ENCODE measurements at regions not wholly inside any gene's neighbourhood (a gene's known extent, or its start where the extent isn't known, plus 50 kb on each side); places are given as distances from the start of the nearest gene placed in this dataset.

DNA sequence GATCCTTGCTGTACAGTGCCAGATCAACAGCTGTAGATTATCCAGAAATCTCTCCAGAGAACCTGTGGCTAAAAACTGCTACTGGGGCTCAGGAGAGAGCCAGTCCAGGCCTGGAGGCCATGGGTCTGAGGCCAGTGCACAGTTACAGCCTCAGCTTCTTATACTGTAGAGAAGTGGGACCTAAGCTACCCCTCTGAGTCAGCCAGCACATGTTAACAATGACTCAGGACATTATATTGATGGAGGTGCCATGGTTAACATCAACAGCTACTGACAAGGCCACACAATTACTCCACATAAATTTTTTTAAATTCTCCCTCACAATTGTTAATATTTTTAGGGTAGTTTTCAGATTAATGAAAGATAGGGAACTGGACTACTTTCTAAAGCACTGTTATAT lies 138.5 kb downstream of the RBM26 start:
- H3K9me2 ChIP-seq (ENCODE audit: insufficient read depth, low read length): no peaks in the 10 kb centered on the region

DNA sequence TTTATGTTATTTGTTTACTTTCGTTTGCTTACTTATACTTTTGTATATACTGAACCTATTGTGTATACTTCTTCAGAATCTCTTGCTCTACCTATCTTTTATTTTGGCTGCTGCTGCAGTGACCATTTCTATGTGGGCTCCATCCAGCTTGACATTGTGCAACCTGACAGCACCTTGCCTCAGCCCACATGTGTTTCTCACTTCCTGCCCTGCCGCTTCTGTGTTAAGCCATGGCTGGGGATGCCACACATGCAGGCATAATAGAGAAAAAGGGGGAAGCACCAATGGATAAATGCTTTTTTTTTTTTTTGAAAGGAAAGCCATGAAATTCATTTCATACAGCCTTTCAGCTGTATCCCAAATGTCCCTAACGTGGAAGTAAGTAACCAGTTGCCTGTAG lies 147.6 kb downstream of the RBM26 start:
- intact Hi-C loops (cut with micrococcal nuclease; ENCODE audit: unreplicated experiment): no loop called here
- no peak for DNase-seq (ENCODE audit: low spot score)
- H4K20me1 ChIP-seq (ENCODE audit: insufficient read depth, low read length): no peaks in the 10 kb centered on the region
- H2AFZ ChIP-seq (ENCODE audit: low read length): no peak overlapping the region
- no peak overlapping the region for H3K4me3 ChIP-seq (ENCODE audit: low read depth, low read length, poor library complexity, severe bottlenecking)
- no peaks in the 10 kb centered on the region for H3K4me1 ChIP-seq (ENCODE audit: insufficient read depth, low read length, poor library complexity, severe bottlenecking)
- H3K9me3 ChIP-seq (ENCODE audit: low read length): no peaks in the 10 kb centered on the region
- H3K9me2 ChIP-seq (ENCODE audit: insufficient read depth, low read length): no peaks in the 10 kb centered on the region
- no peak overlapping the region for H3K4me2 ChIP-seq (ENCODE audit: low read length)
- no peak for TF ChIP-seq EZH2phosphoT487 (IDR thresholded peaks at IDR 0.05; ENCODE audit: borderline replicate concordance, low read depth, low read length)
- TF ChIP-seq, protein P1, sequence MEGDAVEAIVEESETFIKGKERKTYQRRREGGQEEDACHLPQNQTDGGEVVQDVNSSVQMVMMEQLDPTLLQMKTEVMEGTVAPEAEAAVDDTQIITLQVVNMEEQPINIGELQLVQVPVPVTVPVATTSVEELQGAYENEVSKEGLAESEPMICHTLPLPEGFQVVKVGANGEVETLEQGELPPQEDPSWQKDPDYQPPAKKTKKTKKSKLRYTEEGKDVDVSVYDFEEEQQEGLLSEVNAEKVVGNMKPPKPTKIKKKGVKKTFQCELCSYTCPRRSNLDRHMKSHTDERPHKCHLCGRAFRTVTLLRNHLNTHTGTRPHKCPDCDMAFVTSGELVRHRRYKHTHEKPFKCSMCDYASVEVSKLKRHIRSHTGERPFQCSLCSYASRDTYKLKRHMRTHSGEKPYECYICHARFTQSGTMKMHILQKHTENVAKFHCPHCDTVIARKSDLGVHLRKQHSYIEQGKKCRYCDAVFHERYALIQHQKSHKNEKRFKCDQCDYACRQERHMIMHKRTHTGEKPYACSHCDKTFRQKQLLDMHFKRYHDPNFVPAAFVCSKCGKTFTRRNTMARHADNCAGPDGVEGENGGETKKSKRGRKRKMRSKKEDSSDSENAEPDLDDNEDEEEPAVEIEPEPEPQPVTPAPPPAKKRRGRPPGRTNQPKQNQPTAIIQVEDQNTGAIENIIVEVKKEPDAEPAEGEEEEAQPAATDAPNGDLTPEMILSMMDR (conservative IDR thresholded peaks at IDR 0.05; ENCODE audit: low read length): no peak
- H3K27ac ChIP-seq (ENCODE audit: low read depth, low read length, poor library complexity, severe bottlenecking): no peak overlapping the region
- ChIA-PET POLR2A (interaction anchor here (0.5 kb wide), 1 partner anchor 9 kb away, joined by 3 read pairs; no protein-coding TSS in a partner anchor), CTCF (ENCODE audit: unreplicated experiment) (no interaction called here)
- no peaks in the 10 kb centered on the region for H3K79me2 ChIP-seq (ENCODE audit: insufficient read depth, low read depth, low read length)
- BruUV-seq (replicated peaks): no TSS peak
- no peaks in the 10 kb centered on the region for H3K36me3 ChIP-seq (ENCODE audit: insufficient read depth, low read length)

More for the DNA sequence above, 138.5 kb downstream of the RBM26 start:
- Histone ChIP-seq H3K27ac (ENCODE audit: low read depth, low read length, poor library complexity, severe bottlenecking) (no peak overlapping the region), H3K4me1 (ENCODE audit: insufficient read depth, low read length, poor library complexity, severe bottlenecking) (no peaks in the 10 kb centered on the region), H3K36me3 (ENCODE audit: insufficient read depth, low read length) (no peaks in the 10 kb centered on the region), H3K4me3 (ENCODE audit: low read depth, low read length, poor library complexity, severe bottlenecking) (no peak overlapping the region), H3K79me2 (ENCODE audit: insufficient read depth, low read depth, low read length) (no peaks in the 10 kb centered on the region), H4K20me1 (ENCODE audit: insufficient read depth, low read length) (no peaks in the 10 kb centered on the region), H2AFZ (ENCODE audit: low read length) (no peak overlapping the region), H3K4me2 (ENCODE audit: low read length) (no peak overlapping the region), H3K9me3 (ENCODE audit: low read length) (no peaks in the 10 kb centered on the region)
- TF ChIP-seq EZH2phosphoT487 (IDR thresholded peaks at IDR 0.05; ENCODE audit: borderline replicate concordance, low read depth, low read length): no peak
- TF ChIP-seq, protein P1 (conservative IDR thresholded peaks at IDR 0.05; ENCODE audit: low read length): no peak
- CTCF ChIA-PET (ENCODE audit: unreplicated experiment): no interaction called here
- no peak for DNase-seq (ENCODE audit: low spot score)
- POLR2A ChIA-PET: no interaction called here
- intact Hi-C loops (cut with micrococcal nuclease; ENCODE audit: unreplicated experiment): no loop called here
- BruUV-seq (replicated peaks): no TSS peak

DNA sequence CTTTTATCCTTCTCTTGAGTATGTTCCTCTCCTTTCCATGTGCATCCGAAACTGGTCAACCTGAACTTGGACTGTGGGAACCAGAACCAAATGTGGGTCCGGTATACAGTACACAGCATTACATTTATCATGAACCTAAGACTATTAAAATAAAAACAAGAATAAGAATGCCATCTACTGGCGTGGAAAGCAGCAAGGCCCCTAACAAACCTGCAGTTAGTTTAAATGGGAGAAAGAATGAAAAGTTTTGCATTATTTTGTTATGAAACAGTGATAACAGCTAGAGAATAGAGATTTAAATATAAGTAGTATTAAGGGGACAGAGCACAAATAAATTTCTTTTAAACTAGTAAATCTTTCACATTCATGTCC lies 159.5 kb downstream of the RBM26 start:
- no peaks in the 10 kb centered on the region for H3K9me3 ChIP-seq (ENCODE audit: low read length)
- TF ChIP-seq, protein P1 (conservative IDR thresholded peaks at IDR 0.05; ENCODE audit: low read length): peak; percentile 81
- TF ChIP-seq EZH2phosphoT487 (IDR thresholded peaks at IDR 0.05; ENCODE audit: borderline replicate concordance, low read depth, low read length): no peak
- no peaks in the 10 kb centered on the region for H3K9me2 ChIP-seq (ENCODE audit: insufficient read depth, low read length)
- H3K36me3 ChIP-seq (ENCODE audit: insufficient read depth, low read length): no peaks in the 10 kb centered on the region
- no peaks in the 10 kb centered on the region for H3K79me2 ChIP-seq (ENCODE audit: insufficient read depth, low read depth, low read length)
- POLR2A ChIA-PET: interaction anchor here (0.6 kb wide), 1 partner anchor 133 kb away, joined by 4 read pairs; no protein-coding TSS in a partner anchor
- no peaks in the 10 kb centered on the region for H4K20me1 ChIP-seq (ENCODE audit: insufficient read depth, low read length)
- H3K27ac ChIP-seq (ENCODE audit: low read depth, low read length, poor library complexity, severe bottlenecking): no peak overlapping the region
- no peak overlapping the region for H2AFZ ChIP-seq (ENCODE audit: low read length)
- peak; percentile 34 for DNase-seq (ENCODE audit: low spot score)
- intact Hi-C loops (cut with micrococcal nuclease; ENCODE audit: unreplicated experiment): no loop called here
- H3K4me1 ChIP-seq (ENCODE audit: insufficient read depth, low read length, poor library complexity, severe bottlenecking): no peaks in the 10 kb centered on the region
- CTCF ChIA-PET (ENCODE audit: unreplicated experiment): no interaction called here
- no peak overlapping the region for H3K4me2 ChIP-seq (ENCODE audit: low read length)
- no peak overlapping the region for H3K4me3 ChIP-seq (ENCODE audit: low read depth, low read length, poor library complexity, severe bottlenecking)
- no TSS peak for BruUV-seq (replicated peaks)

Data from OCI-LY7 (cell line).